GM18858 (cell line): ENCODE measurements at regions not wholly inside any gene's neighbourhood (a gene's known extent, or its start where the extent isn't known, plus 50 kb on each side); places are given as distances from the start of the nearest gene placed in this dataset.

Experiments
- ATAC-seq: cut with Tn5 transposase; IDR thresholded peaks from one replicate; pipeline ENCODE4 v1.9.1; 2021; ENCODE audit not compliant: unreplicated experiment

DNA sequence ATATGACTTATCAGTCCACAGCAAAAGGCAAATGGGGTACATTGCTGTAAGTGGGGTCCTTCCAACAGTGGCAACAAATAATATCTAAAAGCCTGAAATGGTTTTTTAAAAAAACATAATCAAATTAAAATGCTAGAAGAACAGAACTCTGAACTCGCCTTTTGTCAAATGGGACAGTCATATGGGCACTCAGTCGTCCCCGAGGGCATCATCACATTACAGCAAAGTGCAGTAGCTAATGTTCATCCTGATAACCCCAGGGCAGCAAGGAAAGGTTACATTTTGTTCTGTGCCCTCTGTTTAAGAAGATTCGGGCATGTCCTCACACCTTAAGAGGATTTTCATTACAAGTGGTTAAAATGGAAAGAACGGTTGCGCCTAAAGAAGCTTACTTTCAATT, 997.9 kb upstream of the TENM3 start:
- no peak for ATAC-seq

DNA sequence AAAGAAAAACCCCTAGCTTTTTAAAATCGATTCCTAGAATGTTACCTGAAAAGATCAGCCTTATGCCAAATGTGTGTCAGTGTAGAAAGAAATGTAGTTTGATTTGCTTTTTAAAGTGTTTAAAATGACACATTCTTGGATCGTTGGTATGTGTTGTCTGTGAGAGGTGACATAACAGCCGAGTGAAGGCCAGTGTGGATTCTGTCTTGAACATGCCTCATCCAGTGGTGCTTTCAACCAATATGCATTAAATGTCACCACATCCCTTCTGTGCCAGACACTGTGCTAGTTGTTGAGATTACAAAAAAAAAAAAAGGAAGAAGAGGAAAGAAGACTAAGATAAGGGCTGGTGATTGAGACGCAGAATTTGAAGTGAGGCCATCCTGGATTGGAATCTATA, 994.2 kb upstream of the TENM3 start:
- no peak for ATAC-seq

DNA sequence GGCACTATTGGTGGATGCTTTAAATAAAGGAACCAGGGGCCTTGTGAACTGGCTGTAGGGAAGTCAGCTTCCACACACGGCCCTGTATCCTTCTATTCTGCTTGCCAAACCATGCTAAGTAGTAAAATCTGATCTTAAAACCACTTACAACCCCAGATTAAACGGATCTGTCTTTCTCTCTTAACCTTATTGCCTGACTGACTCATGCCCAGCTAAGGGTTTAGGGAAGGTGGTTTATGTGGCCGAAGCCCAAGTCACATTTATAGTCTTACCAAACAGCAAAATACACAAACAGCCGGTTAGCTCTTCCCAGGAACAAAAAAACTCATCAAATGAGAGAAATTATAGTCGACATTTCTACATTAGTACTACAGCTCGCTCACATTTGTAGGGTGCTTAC, 988.4 kb upstream of the TENM3 start:
- ATAC-seq, result no peak

DNA sequence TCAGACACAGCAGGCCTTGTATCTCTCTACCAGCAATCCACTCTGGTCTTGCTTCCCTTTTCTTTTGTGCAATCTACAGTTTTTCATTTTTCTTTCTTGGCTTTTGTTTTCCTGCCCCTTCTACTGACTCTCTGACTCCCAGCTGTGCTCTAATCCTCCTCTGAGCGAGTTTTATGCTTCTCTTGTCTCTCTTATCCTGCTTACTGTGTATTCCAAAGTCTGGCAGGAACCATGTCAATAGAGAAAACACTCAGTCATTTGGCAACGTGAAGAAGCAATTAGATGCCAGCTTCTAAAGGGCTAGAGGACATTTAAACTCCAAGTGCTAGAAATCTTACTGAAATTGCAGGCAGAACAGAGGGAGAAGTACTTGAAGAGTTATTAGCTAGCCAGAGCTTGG, 984.6 kb upstream of the TENM3 start:
- ATAC-seq, result no peak

DNA sequence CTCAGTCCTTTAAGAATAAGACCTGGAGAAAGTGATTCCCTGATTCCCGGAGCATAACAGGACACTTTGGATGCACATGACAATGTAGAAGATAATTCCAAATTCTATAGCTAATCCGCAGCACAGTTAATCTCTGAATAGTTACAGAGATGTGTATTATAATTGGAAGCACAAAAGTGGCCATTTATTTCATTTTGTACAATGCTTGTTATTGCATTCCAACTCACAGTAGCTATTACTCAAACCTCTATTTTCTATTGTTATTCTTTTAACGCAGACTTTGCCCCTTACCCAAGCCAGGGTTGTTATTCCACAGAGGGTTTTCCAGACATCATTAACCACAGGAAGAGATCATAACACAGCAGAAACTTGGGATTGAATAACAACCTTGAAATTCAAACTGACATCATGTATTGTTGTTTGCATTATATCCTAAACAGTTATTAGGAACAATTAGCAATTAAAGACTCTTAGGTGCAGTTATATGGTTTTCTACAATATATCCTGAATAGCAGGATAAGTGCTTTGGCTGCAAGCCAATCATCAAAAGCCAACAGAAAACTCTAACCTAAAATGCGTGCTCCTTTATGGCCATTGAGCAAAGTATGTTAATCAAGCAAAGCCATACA, 984.0 kb upstream of the TENM3 start:
- ATAC-seq, result no peak

DNA sequence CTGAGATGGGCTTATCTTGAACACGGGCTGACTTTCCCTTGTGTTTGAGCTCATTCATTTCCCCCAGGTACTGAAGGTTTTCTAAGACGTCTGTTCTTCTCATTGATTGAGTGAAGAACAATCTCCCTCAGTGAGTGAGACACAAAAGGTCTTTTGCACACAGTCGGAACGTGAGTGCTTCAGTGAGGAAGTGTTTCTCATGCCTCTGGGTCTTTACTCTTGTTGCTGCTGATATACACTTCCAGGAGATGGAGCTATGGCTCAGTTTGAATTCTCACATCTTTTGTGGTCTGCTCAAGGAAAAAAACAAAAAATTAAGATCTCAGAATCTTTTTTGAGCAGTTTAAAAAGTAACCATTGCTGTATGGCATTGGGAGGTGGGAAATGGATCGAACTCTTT, 981.9 kb upstream of the TENM3 start:
- ATAC-seq, result no peak

DNA sequence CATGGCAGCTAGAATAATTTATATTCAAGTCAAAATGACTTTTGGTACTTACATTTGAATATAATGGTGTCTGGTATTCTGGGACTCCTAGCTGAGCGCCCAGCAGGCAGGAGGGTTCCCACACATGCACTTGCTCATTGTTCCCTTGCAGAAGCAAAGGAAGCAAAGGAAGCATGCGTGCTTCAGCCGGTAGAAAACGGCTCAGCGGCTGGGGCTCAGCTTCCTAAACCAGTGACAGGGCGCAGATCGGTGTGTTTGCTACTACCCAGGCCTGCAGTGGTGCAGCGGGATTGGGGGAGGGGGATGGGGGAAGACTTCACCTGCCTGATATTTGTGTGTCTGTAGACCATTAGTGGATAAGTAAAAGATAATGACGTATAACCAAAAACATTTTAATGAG, 978.3 kb upstream of the TENM3 start:
- ATAC-seq, result no peak

DNA sequence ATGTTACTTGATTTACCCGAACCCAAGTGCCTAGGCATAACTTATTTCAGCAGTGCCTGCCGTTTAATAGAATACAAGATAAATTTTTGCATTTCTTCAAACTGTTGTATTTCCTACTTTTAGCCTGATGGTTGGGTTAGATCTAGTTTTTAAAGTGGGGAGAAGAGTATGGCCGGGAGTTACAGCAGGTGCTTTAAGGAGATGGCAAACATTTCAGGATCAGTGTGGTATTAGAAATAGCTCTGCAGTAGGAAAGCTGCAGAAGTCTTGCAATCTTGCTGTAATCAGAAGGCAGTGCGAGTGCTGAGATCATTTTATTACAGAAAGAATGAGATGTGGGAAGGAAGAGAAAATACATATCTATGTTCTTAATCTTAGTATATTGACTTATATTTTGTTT, 977.8 kb upstream of the TENM3 start:
- no peak for ATAC-seq

DNA sequence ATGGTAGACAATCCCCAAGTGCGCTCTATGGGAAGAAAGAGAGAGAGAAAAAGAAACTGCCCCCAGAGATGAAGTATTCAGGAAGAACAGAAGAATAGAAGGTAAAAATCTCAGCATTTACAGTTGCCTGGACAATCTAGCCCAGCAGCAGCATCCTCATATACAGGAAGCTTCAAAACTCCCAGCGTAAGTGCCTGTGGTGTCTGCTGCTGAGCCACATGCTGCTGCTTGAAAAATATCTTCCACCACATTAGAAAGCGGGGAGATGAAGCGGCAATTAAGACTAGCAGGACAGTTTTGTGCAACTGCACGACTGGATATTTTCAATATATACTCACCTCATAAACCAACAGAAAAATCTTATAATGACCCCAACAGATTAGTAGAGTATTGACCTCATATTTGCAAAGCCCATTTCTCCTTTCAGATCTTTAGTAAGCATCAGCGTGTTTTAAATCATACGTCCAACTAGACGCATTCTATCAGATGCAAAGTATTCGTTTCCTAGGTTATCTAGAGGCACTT, 972.0 kb upstream of the TENM3 start:
- no peak for ATAC-seq

DNA sequence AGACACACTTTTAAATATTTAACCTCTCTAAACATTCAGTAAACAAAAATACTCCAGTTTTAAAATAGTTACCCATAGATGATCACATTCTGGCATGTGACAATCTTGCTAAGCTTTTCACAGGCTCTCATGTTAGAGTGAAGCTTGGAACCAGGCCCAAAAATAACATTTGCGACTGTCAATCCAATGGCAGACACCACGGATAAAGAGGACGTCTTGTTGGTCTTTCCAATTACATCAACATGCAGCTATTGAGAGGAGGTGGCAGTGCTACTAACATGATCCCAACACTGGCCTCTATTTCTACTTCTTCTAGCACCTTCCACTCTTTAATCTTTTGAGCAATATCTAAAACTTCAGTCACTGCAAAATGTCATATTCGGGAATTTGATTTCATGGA, 970.8 kb upstream of the TENM3 start:
- no peak for ATAC-seq

DNA sequence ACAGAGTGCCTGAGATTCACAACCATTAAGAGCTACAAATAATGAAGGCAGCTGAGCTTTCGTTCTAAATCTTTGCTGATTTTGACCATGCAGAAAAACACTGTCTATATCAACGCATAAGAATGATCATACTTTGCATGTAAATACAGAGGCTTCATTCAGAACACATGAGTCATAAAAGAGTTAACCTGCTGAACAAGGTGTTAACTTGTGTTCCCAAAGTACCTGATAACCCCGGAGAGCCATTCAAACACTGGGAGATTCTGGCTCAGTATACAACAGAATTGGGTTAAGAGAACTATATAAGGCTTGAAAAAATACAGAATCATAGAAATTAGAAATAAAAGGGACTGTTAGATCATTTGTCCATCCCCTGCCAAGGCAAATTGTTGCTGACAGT, 964.3 kb upstream of the TENM3 start:
- ATAC-seq, result no peak

DNA sequence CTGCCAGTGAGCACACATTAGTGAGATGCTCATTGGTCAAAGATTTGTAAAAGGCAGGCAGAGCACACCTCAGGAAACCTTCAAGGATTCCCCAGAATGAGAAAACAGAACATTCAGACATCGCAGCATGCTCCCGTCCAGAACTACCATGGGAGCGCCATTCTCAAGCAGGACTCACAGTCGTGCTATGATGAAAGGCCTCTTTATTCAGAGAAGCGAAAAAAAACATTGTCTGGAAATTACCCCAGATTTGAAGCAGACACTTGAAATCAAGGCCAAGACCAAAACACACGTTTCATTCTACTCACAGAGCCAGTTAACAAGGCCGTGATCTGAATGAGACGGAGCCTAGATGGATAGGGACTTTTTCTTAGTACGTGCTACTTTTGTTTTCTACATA, 961.8 kb upstream of the TENM3 start:
- no peak for ATAC-seq

DNA sequence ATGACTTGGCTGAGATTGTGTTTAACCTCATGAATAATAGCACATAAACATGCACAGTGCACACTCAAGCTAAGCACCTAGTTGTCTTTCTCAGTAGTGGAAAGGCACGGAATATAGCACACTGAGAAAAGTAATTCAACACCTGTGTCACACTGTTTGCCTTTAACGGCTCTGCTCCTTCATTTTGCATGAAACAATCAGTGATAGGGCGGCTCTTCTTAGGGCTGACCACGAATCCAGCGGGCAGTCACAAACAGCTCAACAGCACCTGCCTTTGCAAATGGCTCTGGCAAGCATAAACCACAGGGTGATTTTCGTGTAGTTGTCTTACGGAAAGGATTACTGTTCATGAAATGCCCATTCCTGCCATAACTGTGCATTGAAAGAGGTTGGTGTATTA, 954.0 kb upstream of the TENM3 start:
- no peak for ATAC-seq

DNA sequence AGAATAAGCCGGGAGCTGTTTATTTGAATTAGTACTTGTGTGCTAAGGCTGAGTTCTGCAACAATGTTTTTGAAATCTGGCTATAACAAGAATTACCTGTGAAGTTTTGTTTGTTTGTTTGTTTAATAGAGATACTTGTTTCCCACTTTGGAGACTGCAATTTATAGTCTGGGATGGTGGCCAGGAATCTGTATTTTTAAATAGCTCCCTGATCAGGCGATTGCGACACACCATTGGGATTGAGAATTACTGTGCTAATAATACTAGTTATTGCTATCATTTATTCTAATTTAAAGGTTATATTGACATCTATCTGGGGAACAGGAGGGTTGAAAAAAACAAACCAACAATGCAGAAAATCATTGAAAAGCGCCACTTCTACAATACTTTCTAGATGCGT, 951.6 kb upstream of the TENM3 start:
- ATAC-seq, result no peak

DNA sequence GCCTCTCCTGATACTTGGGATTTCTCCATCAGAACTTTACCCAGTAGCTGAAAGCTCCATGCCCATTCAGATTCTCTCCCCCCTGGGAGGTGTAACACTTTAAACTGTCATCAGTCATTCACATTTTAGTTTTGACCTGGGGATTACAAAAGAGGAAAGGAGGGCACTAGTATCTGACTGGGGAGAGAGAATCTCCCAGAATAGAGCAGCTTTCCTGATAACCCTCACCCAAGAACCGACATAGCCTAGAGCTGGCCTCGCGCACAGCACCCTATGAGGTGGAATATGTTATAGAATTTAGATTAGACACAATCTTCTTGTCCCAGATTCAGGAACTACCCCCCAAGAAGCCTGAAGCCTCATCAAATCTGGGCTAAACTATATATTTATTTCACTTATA, 950.2 kb upstream of the TENM3 start:
- ATAC-seq, result no peak

DNA sequence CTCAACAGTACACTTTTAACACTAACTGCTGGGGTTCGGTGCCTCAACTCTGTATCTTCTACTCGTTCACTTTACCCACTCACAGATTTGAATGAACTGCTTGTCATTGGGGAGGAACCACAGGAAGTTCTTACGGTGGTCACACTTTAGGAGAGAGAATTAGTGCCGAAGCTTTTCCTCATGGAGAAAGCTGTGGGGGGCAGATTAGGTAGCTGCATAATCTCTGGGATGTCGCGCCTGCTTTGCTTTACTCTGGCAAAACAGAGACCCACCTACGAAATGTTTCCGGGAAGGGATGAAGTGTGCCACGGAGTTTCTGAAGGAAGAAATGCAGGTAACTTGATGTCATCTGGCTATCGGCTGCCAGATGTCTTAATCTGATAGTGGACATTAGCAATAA, 949.7 kb upstream of the TENM3 start:
- no peak for ATAC-seq

DNA sequence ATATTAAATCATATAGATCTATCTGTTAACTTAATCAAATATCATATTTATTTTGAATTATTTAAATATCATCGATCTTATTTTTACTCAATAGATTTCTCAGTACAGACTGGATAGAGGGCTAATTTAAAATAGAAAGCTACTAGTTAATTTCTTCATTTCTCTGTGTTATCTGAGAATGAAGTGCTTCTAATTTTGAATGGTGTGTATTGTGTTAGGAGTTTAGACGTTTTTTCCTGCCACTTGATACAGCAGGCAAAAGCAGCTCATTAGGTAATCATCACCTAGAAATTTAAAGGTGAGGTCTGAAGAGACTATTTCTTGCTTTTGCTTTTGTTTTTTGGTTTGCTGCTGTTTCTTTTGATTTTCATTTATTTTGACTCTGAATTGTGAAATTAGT, 948.8 kb upstream of the TENM3 start:
- no peak for ATAC-seq

DNA sequence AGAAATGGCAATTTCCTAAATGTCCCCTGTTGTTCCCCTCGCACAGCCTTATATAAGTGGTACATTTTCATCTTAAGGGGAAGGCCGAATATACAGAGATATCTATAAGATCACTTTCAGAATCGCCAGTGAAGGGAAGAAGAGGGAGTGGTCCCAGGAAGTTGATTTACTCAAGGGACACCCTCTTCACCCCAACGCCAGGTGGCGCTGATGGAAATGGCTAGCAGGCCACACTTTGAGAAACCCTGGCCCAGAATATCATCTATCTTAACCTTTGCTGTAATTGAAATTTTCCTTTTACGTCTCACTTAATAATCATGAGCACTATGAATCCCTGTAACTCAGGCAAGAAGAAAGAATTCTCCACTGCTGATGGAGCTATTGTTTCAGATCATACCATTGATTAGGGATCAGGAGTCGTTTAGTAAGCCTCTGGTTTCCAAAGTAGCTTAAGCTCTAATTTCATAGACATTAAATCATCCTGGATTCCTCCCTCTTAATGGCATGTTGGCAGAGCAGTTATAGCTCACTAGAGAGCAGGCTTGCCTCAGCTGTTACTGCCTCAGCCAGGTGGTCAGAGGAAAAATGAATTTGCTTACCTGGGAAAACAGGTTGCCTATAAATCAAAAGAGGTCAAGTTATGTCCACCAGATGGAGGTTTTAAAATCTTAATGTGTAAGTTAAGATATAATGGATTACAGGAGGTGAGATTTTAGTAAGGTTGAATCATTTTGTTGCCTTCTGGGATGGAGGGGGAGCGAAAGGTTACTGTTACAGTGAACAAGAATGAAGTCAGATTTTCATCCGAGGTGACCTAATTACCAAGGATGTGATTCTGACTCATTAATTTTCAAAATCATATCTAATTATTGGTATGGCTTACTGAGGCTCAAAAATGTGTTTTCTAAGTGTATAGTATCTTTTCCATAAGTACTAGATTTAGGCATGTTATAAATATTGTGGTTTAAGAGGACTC, 941.2 kb upstream of the TENM3 start:
- peak; percentile 71 for ATAC-seq

DNA sequence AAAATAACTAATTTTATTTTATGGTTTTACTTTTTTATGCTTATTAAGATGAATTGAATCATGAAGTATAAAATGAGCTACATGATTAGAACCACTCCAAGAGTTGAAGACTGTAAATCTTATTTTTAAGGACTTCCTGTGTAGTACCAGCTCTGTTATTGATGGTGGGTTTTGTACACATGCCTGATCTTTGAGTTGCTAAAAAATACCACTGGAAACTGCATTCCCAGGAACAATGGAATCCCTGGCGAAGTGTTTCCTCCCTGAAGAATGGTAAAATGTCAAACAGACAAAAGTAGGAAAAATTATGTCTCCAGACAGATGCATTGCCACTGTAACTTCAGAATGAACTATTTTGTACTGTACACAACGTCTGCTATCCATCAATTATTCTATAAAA, 935.4 kb upstream of the TENM3 start:
- no peak for ATAC-seq

DNA sequence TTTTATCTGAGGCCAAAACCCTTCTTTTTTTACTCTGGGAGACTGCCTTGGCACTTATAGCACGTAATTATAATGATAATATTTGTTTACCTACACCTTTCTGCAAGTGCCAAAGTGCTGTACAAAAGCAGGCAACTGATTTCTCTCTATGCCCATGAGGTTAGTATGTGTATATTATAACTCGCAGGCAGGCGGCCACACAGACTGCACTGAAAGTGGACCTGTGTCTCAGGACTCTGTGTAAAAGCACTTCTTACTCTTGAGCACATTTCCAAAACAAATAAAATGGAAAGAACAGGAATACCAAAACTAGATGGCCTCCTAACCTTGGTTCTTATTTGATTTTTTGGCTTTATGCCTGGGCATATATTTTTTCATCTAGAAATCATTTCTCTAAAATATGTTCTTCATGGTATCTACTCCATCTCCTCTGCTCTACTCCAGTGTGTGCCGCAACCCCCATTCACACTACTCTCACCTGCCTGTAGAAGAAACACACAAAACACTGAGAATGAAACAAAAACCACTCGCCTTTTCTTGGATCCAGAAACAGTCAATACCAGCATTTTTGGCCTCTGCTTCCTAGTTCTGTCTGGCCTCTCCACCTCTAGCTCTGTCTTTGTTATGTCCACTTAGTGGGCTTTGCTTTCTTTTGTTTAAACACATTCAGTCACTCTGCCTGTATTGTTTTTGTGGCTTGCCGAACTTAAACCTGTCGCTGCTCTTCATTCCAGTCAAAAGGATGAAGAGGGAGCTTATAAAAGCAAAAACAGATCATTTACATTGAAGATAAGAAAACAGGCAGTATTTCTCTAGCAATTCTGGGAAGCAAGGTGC, 934.5 kb upstream of the TENM3 start:
- ATAC-seq, result no peak

DNA sequence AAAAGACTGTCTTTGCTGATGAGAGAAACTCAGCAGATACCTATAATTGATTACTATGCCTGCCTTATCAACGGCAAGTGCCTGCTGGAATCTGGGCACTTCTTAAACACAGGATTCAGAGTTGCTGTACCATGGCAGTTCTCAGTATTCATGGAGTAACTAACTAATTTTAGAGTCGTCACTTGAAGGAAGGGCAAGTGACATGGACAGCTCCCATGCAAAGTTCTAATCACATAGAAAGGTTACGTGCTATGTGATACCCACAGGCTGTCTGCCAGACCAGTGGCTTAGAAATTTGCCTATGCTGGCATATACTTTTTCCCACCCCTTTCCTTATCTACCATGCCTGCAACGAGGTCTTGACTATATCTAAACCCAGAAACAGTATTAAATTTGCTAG, 931.1 kb upstream of the TENM3 start:
- ATAC-seq, result no peak
